T-helper 1 cell treated with Interleukin-12 subunit alpha and Interleukin-12 subunit beta and Interleukin-4 antibody, amounts not matched to agents 30 μg/mL and 1 μg/mL, for 36 hours (primary cell): ENCODE measurements at regions not wholly inside any gene's neighbourhood (a gene's known extent, or its start where the extent isn't known, plus 50 kb on each side); places are given as distances from the start of the nearest gene placed in this dataset.
"Not testable (repeated sequence)": the region's sequence is repeated elsewhere in the genome, so short reads cannot be mapped to it uniquely, and the experiment has no call there.

Source experiments
- H3K27ac Mint-ChIP-seq: one replicate; pipeline ENCODE4 v1.8.0; 2021; ENCODE audit warnings: mild to moderate bottlenecking, mixed read lengths
- H3K27me3 Mint-ChIP-seq: one replicate; pipeline ENCODE4 v1.8.0; 2021; ENCODE audit warnings: low read depth, mixed read lengths
- H3K36me3 Mint-ChIP-seq: one replicate; pipeline ENCODE4 v1.8.0; 2021; ENCODE audit warnings: low read depth, mixed read lengths
- H3K4me1 Mint-ChIP-seq: one replicate; pipeline ENCODE4 v1.8.0; 2021; ENCODE audit warnings: low read depth, mixed read lengths
- H3K4me3 Mint-ChIP-seq: one replicate; pipeline ENCODE4 v1.8.0; 2021; ENCODE audit warnings: mild to moderate bottlenecking, moderate library complexity, mixed read lengths
- H3K9me3 Mint-ChIP-seq: one replicate; pipeline ENCODE4 v1.8.0; 2021; ENCODE audit warnings: mixed read lengths

- Mint-ChIP-seq H3K4me3 (no peak overlapping the region), H3K4me1 (no peaks in the 10 kb centered on the region), H3K27ac (no peak overlapping the region), H3K9me3 (peaks cover 28% of the 10 kb centered on the region), H3K36me3 (no peaks in the 10 kb centered on the region), H3K27me3 (no peaks in the 10 kb centered on the region)
Measured at GRCh38 chr6:76992553-76992952, 470.7 kb downstream of the HTR1B start.

GRCh38 chr6:76984572-76984971 lies 478.7 kb downstream of the HTR1B start:
- Mint-ChIP-seq H3K27ac (no peak overlapping the region), H3K36me3 (no peaks in the 10 kb centered on the region), H3K9me3 (peaks cover 14% of the 10 kb centered on the region), H3K4me1 (no peaks in the 10 kb centered on the region), H3K27me3 (no peaks in the 10 kb centered on the region), H3K4me3 (no peak overlapping the region)

GRCh38 chr6:76982476-76983199 lies 480.7 kb downstream of the HTR1B start:
- no peaks in the 10 kb centered on the region for H3K4me1 Mint-ChIP-seq
- H3K9me3 Mint-ChIP-seq = peaks cover 22% of the 10 kb centered on the region
- no peak overlapping the region for H3K27ac Mint-ChIP-seq
- H3K27me3 Mint-ChIP-seq = no peaks in the 10 kb centered on the region
- H3K36me3 Mint-ChIP-seq = no peaks in the 10 kb centered on the region
- no peak overlapping the region for H3K4me3 Mint-ChIP-seq

GRCh38 chr6:76972474-76972873 lies 490.8 kb downstream of the HTR1B start:
- Mint-ChIP-seq H3K4me1 (no peaks in the 10 kb centered on the region), H3K9me3 (peaks cover 13% of the 10 kb centered on the region), H3K27ac (no peak overlapping the region), H3K27me3 (no peaks in the 10 kb centered on the region), H3K4me3 (no peak overlapping the region), H3K36me3 (no peaks in the 10 kb centered on the region)

- H3K9me3 Mint-ChIP-seq = peaks cover 21% of the 10 kb centered on the region
- not testable (repeated sequence) for H3K27ac Mint-ChIP-seq
Measured at GRCh38 chr6:76959177-76959576, 504.1 kb downstream of the HTR1B start.

GRCh38 chr6:76942203-76942966 lies 520.9 kb downstream of the HTR1B start:
- Mint-ChIP-seq H3K27me3 (no peaks in the 10 kb centered on the region), H3K27ac (no peak overlapping the region), H3K36me3 (no peaks in the 10 kb centered on the region), H3K4me1 (no peaks in the 10 kb centered on the region), H3K4me3 (no peak overlapping the region), H3K9me3 (peaks cover 19% of the 10 kb centered on the region)

More at GRCh38 chr6:76959177-76959576, 504.1 kb downstream of the HTR1B start:
- H3K27me3 Mint-ChIP-seq, H3K4me1 Mint-ChIP-seq, H3K36me3 Mint-ChIP-seq, H3K4me3 Mint-ChIP-seq: not testable (repeated sequence)

GRCh38 chr6:76940191-76940590 lies 523.1 kb downstream of the HTR1B start:
- no peaks in the 10 kb centered on the region for H3K27me3 Mint-ChIP-seq
- H3K4me1 Mint-ChIP-seq = no peaks in the 10 kb centered on the region
- no peaks in the 10 kb centered on the region for H3K36me3 Mint-ChIP-seq
- H3K9me3 Mint-ChIP-seq = peaks cover 17% of the 10 kb centered on the region
- no peak overlapping the region for H3K4me3 Mint-ChIP-seq
- no peak overlapping the region for H3K27ac Mint-ChIP-seq

GRCh38 chr6:76914737-76915136 lies 548.6 kb downstream of the HTR1B start:
- Mint-ChIP-seq H3K9me3 (peaks cover 5% of the 10 kb centered on the region), H3K27me3 (no peaks in the 10 kb centered on the region), H3K4me1 (no peaks in the 10 kb centered on the region), H3K36me3 (no peaks in the 10 kb centered on the region), H3K27ac (no peak overlapping the region), H3K4me3 (no peak overlapping the region)

- H3K9me3 Mint-ChIP-seq, H3K36me3 Mint-ChIP-seq, H3K4me3 Mint-ChIP-seq, H3K27me3 Mint-ChIP-seq, H3K4me1 Mint-ChIP-seq, H3K27ac Mint-ChIP-seq: not testable (repeated sequence)
Measured at GRCh38 chr6:76905541-76905940, 557.8 kb downstream of the HTR1B start.

GRCh38 chr6:76892542-76892941 lies 570.7 kb downstream of the HTR1B start:
- Mint-ChIP-seq H3K4me1 (no peaks in the 10 kb centered on the region), H3K9me3 (peaks cover 18% of the 10 kb centered on the region), H3K27me3 (no peaks in the 10 kb centered on the region), H3K4me3 (no peak overlapping the region), H3K36me3 (no peaks in the 10 kb centered on the region), H3K27ac (no peak overlapping the region)

GRCh38 chr6:76888351-76888750 lies 574.9 kb downstream of the HTR1B start:
- Mint-ChIP-seq H3K4me1 (no peaks in the 10 kb centered on the region), H3K36me3 (no peaks in the 10 kb centered on the region), H3K27ac (no peak overlapping the region), H3K27me3 (no peaks in the 10 kb centered on the region), H3K9me3 (peaks cover 7% of the 10 kb centered on the region), H3K4me3 (no peak overlapping the region)

GRCh38 chr6:76886900-76887299 lies 576.4 kb downstream of the HTR1B start:
- Mint-ChIP-seq H3K4me3 (no peak overlapping the region), H3K27ac (no peak overlapping the region), H3K27me3 (no peaks in the 10 kb centered on the region), H3K36me3 (no peaks in the 10 kb centered on the region), H3K9me3 (peaks cover 11% of the 10 kb centered on the region), H3K4me1 (no peaks in the 10 kb centered on the region)

- H3K9me3 Mint-ChIP-seq = peaks cover 15% of the 10 kb centered on the region
- H3K4me1 Mint-ChIP-seq = no peaks in the 10 kb centered on the region
- no peaks in the 10 kb centered on the region for H3K27me3 Mint-ChIP-seq
- H3K4me3 Mint-ChIP-seq = no peak overlapping the region
- no peak overlapping the region for H3K27ac Mint-ChIP-seq
- no peaks in the 10 kb centered on the region for H3K36me3 Mint-ChIP-seq
Measured at GRCh38 chr6:76885861-76886301, 577.4 kb downstream of the HTR1B start.

- H3K4me1 Mint-ChIP-seq = no peaks in the 10 kb centered on the region
- H3K36me3 Mint-ChIP-seq = no peaks in the 10 kb centered on the region
- no peaks in the 10 kb centered on the region for H3K27me3 Mint-ChIP-seq
- H3K27ac Mint-ChIP-seq = no peak overlapping the region
- no peak overlapping the region for H3K4me3 Mint-ChIP-seq
- H3K9me3 Mint-ChIP-seq = peaks cover 10% of the 10 kb centered on the region
Measured at GRCh38 chr6:76881414-76881813, 581.9 kb downstream of the HTR1B start.

GRCh38 chr6:76876922-76877553 lies 586.3 kb downstream of the HTR1B start:
- no peaks in the 10 kb centered on the region for H3K4me1 Mint-ChIP-seq
- peaks cover 4% of the 10 kb centered on the region for H3K9me3 Mint-ChIP-seq
- no peak overlapping the region for H3K27ac Mint-ChIP-seq
- no peaks in the 10 kb centered on the region for H3K27me3 Mint-ChIP-seq
- H3K4me3 Mint-ChIP-seq = peak overlapping the region; percentile 56
- H3K36me3 Mint-ChIP-seq = no peaks in the 10 kb centered on the region
